ENCODE measurements at regions not wholly inside any gene's neighbourhood (a gene's known extent, or its start where the extent isn't known, plus 50 kb on each side); places are given as distances from the start of the nearest gene placed in this dataset.

- TF ChIP-seq, protein P1, sequence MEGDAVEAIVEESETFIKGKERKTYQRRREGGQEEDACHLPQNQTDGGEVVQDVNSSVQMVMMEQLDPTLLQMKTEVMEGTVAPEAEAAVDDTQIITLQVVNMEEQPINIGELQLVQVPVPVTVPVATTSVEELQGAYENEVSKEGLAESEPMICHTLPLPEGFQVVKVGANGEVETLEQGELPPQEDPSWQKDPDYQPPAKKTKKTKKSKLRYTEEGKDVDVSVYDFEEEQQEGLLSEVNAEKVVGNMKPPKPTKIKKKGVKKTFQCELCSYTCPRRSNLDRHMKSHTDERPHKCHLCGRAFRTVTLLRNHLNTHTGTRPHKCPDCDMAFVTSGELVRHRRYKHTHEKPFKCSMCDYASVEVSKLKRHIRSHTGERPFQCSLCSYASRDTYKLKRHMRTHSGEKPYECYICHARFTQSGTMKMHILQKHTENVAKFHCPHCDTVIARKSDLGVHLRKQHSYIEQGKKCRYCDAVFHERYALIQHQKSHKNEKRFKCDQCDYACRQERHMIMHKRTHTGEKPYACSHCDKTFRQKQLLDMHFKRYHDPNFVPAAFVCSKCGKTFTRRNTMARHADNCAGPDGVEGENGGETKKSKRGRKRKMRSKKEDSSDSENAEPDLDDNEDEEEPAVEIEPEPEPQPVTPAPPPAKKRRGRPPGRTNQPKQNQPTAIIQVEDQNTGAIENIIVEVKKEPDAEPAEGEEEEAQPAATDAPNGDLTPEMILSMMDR (conservative IDR thresholded peaks at IDR 0.05; ENCODE audit: low read depth, low read length) = no peak
- DNase-seq (ENCODE audit: low read depth) = no peak
- H3K4me3 ChIP-seq (ENCODE audit: low read depth, low read length) = no peak overlapping the region
Measured at GRCh38 chr2:147589127-147589526, 255.7 kb upstream of the ACVR2A start.

DNA sequence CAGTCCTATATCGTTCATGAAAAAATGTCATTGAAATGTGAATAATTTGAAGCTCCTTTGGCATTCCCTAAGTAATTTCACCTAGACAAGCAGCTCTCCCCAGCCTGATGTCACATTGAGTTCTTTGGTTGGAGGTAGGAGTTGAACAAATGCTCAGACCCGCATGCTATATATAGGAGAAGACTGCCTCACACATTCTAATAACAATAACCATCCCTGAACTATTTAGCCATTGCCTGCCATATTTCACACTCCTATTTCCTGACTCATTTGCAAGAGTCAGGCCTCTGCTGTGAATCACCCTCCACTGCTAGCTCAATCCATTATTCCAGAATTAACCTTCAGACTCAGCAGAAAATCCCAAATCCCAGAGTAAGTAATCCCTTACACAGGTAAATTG lies 256.6 kb upstream of the ACVR2A start:
- DNase-seq (ENCODE audit: low read depth) = peak; percentile 15
- TF ChIP-seq, protein P1 (conservative IDR thresholded peaks at IDR 0.05; ENCODE audit: low read depth, low read length) = no peak

DNA sequence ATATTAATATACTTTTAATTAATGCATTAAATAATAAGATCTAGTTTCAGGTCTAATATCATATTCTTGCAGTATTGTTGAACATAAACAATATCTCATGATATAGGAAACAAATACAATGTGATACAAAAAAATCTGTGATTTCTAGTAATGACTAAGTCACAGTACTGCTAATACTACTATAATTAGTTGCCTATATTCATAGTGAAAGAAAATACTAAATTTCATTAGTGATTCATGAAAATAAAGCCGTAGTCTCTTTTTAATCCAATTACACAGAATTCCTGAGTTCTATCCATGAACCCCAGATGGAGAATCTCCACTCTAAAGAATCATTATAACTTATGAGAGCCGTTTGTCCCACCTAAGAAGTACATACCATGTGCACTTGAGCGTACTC lies 266.3 kb upstream of the ACVR2A start:
- no peak overlapping the region for H3K4me3 ChIP-seq (ENCODE audit: low read depth, low read length)
- no peak for DNase-seq (ENCODE audit: low read depth)
- TF ChIP-seq, protein P1 (conservative IDR thresholded peaks at IDR 0.05; ENCODE audit: low read depth, low read length) = no peak

More for the DNA sequence above, 256.6 kb upstream of the ACVR2A start:
- no peak overlapping the region for H3K4me3 ChIP-seq (ENCODE audit: low read depth, low read length)

- TF ChIP-seq, protein P1 (conservative IDR thresholded peaks at IDR 0.05; ENCODE audit: low read depth, low read length) = no peak
- DNase-seq (ENCODE audit: low read depth) = no peak
- H3K4me3 ChIP-seq (ENCODE audit: low read depth, low read length) = no peak overlapping the region
Measured at GRCh38 chr2:147577998-147578380, 266.8 kb upstream of the ACVR2A start.

GRCh38 chr2:147577323-147577997 lies 267.4 kb upstream of the ACVR2A start:
- DNase-seq (ENCODE audit: low read depth) = no peak
- H3K4me3 ChIP-seq (ENCODE audit: low read depth, low read length) = no peak overlapping the region
- TF ChIP-seq, protein P1 (conservative IDR thresholded peaks at IDR 0.05; ENCODE audit: low read depth, low read length) = no peak

GRCh38 chr2:147575106-147575505 lies 269.7 kb upstream of the ACVR2A start:
- no peak for DNase-seq (ENCODE audit: low read depth)
- TF ChIP-seq, protein P1 (conservative IDR thresholded peaks at IDR 0.05; ENCODE audit: low read depth, low read length) = no peak
- no peak overlapping the region for H3K4me3 ChIP-seq (ENCODE audit: low read depth, low read length)

GRCh38 chr2:147572622-147573021 lies 272.2 kb upstream of the ACVR2A start:
- no peak overlapping the region for H3K4me3 ChIP-seq (ENCODE audit: low read depth, low read length)
- TF ChIP-seq, protein P1 (conservative IDR thresholded peaks at IDR 0.05; ENCODE audit: low read depth, low read length) = no peak
- DNase-seq (ENCODE audit: low read depth) = peak; percentile 41
